ENCODE measurements at regions not wholly inside any gene's neighbourhood (a gene's known extent, or its start where the extent isn't known, plus 50 kb on each side); places are given as distances from the start of the nearest gene placed in this dataset.

- Histone ChIP-seq H3K36me3 (no peaks in the 10 kb centered on the region), H3K27me3 (ENCODE audit: insufficient read depth, low read depth, severe bottlenecking) (no peaks in the 10 kb centered on the region), H3K4me3 (ENCODE audit: low read depth, low read length) (no peak overlapping the region), H3K9me3 (ENCODE audit: severe bottlenecking) (no peaks in the 10 kb centered on the region), H3K27ac (no peak overlapping the region)
- no peak for DNase-seq
- TF ChIP-seq CTCF (IDR thresholded peaks at IDR 0.05; ENCODE audit: low read depth, low read length) = no peak
Measured at GRCh38 chr3:18683900-18684299, 258.8 kb upstream of the SATB1 start.

- H3K9me3 ChIP-seq (ENCODE audit: severe bottlenecking) = no peaks in the 10 kb centered on the region
- no peaks in the 10 kb centered on the region for H3K36me3 ChIP-seq
- no peak for TF ChIP-seq CTCF (IDR thresholded peaks at IDR 0.05; ENCODE audit: low read depth, low read length)
- H3K4me3 ChIP-seq (ENCODE audit: low read depth, low read length) = no peak overlapping the region
- no peaks in the 10 kb centered on the region for H3K27me3 ChIP-seq (ENCODE audit: insufficient read depth, low read depth, severe bottlenecking)
- no peak for DNase-seq
- no peak overlapping the region for H3K27ac ChIP-seq
Measured at GRCh38 chr3:18681818-18682345, 256.7 kb upstream of the SATB1 start.

- Histone ChIP-seq H3K27me3 (ENCODE audit: insufficient read depth, low read depth, severe bottlenecking) (no peaks in the 10 kb centered on the region), H3K27ac (no peak overlapping the region), H3K36me3 (no peaks in the 10 kb centered on the region), H3K4me3 (ENCODE audit: low read depth, low read length) (no peak overlapping the region), H3K9me3 (ENCODE audit: severe bottlenecking) (no peaks in the 10 kb centered on the region)
- no peak for TF ChIP-seq CTCF (IDR thresholded peaks at IDR 0.05; ENCODE audit: low read depth, low read length)
- DNase-seq = no peak
Measured at GRCh38 chr3:18680758-18681157, 255.6 kb upstream of the SATB1 start.

- Histone ChIP-seq H3K36me3 (no peaks in the 10 kb centered on the region), H3K27ac (no peak overlapping the region), H3K27me3 (ENCODE audit: insufficient read depth, low read depth, severe bottlenecking) (no peaks in the 10 kb centered on the region), H3K4me3 (ENCODE audit: low read depth, low read length) (no peak overlapping the region), H3K9me3 (ENCODE audit: severe bottlenecking) (no peaks in the 10 kb centered on the region)
- no peak for TF ChIP-seq CTCF (IDR thresholded peaks at IDR 0.05; ENCODE audit: low read depth, low read length)
- no peak for DNase-seq
Measured at GRCh38 chr3:18679238-18679637, 254.1 kb upstream of the SATB1 start.

GRCh38 chr3:18675197-18675596, 250.1 kb upstream of the SATB1 start:
- Histone ChIP-seq H3K9me3 (ENCODE audit: severe bottlenecking) (no peaks in the 10 kb centered on the region), H3K27me3 (ENCODE audit: insufficient read depth, low read depth, severe bottlenecking) (no peaks in the 10 kb centered on the region), H3K27ac (no peak overlapping the region), H3K36me3 (no peaks in the 10 kb centered on the region), H3K4me3 (ENCODE audit: low read depth, low read length) (no peak overlapping the region)
- no peak for TF ChIP-seq CTCF (IDR thresholded peaks at IDR 0.05; ENCODE audit: low read depth, low read length)
- no peak for DNase-seq

- Histone ChIP-seq H3K36me3 (no peaks in the 10 kb centered on the region), H3K4me3 (ENCODE audit: low read depth, low read length) (no peak overlapping the region), H3K9me3 (ENCODE audit: severe bottlenecking) (no peaks in the 10 kb centered on the region), H3K27me3 (ENCODE audit: insufficient read depth, low read depth, severe bottlenecking) (no peaks in the 10 kb centered on the region), H3K27ac (no peak overlapping the region)
- no peak for TF ChIP-seq CTCF (IDR thresholded peaks at IDR 0.05; ENCODE audit: low read depth, low read length)
- no peak for DNase-seq
Measured at GRCh38 chr3:18672561-18672960, 247.4 kb upstream of the SATB1 start.

Measured in WERI-Rb-1 (cell line).